ENCODE measurements at regions not wholly inside any gene's neighbourhood (a gene's known extent, or its start where the extent isn't known, plus 50 kb on each side); places are given as distances from the start of the nearest gene placed in this dataset.
"Not testable (repeated sequence)": the region's sequence is repeated elsewhere in the genome, so short reads cannot be mapped to it uniquely, and the experiment has no call there.

- Histone ChIP-seq H3K36me3 (ENCODE audit: insufficient read depth, low read length) (no peaks in the 10 kb centered on the region), H3K4me3 (ENCODE audit: low read depth, low read length, poor library complexity, severe bottlenecking) (no peak overlapping the region), H3K4me1 (ENCODE audit: insufficient read depth, low read length, poor library complexity, severe bottlenecking) (no peaks in the 10 kb centered on the region), H2AFZ (ENCODE audit: low read length) (no peak overlapping the region), H4K20me1 (ENCODE audit: insufficient read depth, low read length) (no peaks in the 10 kb centered on the region), H3K9me2 (ENCODE audit: insufficient read depth, low read length) (no peaks in the 10 kb centered on the region), H3K79me2 (ENCODE audit: insufficient read depth, low read depth, low read length) (no peaks in the 10 kb centered on the region), H3K9me3 (ENCODE audit: low read length) (no peaks in the 10 kb centered on the region), H3K4me2 (ENCODE audit: low read length) (no peak overlapping the region), H3K27ac (ENCODE audit: low read depth, low read length, poor library complexity, severe bottlenecking) (no peak overlapping the region)
- intact Hi-C loops (cut with micrococcal nuclease; ENCODE audit: unreplicated experiment): no loop called here
- ChIA-PET POLR2A (no interaction called here), CTCF (ENCODE audit: unreplicated experiment) (no interaction called here)
- TF ChIP-seq EZH2phosphoT487 (IDR thresholded peaks at IDR 0.05; ENCODE audit: borderline replicate concordance, low read depth, low read length) (no peak), CTCF (conservative IDR thresholded peaks at IDR 0.05; ENCODE audit: low read length) (no peak)
- BruUV-seq (replicated peaks): no TSS peak
- no peak for DNase-seq (ENCODE audit: low spot score)
Measured at GRCh38 chr13:81153478-81153877, 812.6 kb upstream of the SPRY2 start.

GRCh38 chr13:81148822-81149221 is 807.9 kb upstream of the SPRY2 start:
- CTCF ChIA-PET (ENCODE audit: unreplicated experiment): no interaction called here
- H3K36me3 ChIP-seq (ENCODE audit: insufficient read depth, low read length): no peaks in the 10 kb centered on the region
- no TSS peak for BruUV-seq (replicated peaks)

GRCh38 chr13:81146576-81146975 is 805.6 kb upstream of the SPRY2 start:
- H3K27ac ChIP-seq (ENCODE audit: low read depth, low read length, poor library complexity, severe bottlenecking); H3K4me3 ChIP-seq (ENCODE audit: low read depth, low read length, poor library complexity, severe bottlenecking); POLR2A ChIA-PET; intact Hi-C loops (cut with micrococcal nuclease; ENCODE audit: unreplicated experiment); BruUV-seq (replicated peaks); H3K4me2 ChIP-seq (ENCODE audit: low read length); H2AFZ ChIP-seq (ENCODE audit: low read length); H3K4me1 ChIP-seq (ENCODE audit: insufficient read depth, low read length, poor library complexity, severe bottlenecking); H4K20me1 ChIP-seq (ENCODE audit: insufficient read depth, low read length); H3K9me2 ChIP-seq (ENCODE audit: insufficient read depth, low read length); CTCF ChIA-PET (ENCODE audit: unreplicated experiment); H3K9me3 ChIP-seq (ENCODE audit: low read length); DNase-seq (ENCODE audit: low spot score); H3K36me3 ChIP-seq (ENCODE audit: insufficient read depth, low read length); H3K79me2 ChIP-seq (ENCODE audit: insufficient read depth, low read depth, low read length): not testable (repeated sequence)

More at GRCh38 chr13:81148822-81149221, 807.9 kb upstream of the SPRY2 start:
- Histone ChIP-seq H3K9me3 (ENCODE audit: low read length) (no peaks in the 10 kb centered on the region), H3K9me2 (ENCODE audit: insufficient read depth, low read length) (no peaks in the 10 kb centered on the region), H4K20me1 (ENCODE audit: insufficient read depth, low read length) (no peaks in the 10 kb centered on the region), H3K79me2 (ENCODE audit: insufficient read depth, low read depth, low read length) (no peaks in the 10 kb centered on the region), H3K27ac (ENCODE audit: low read depth, low read length, poor library complexity, severe bottlenecking) (no peak overlapping the region), H2AFZ (ENCODE audit: low read length) (no peak overlapping the region), H3K4me3 (ENCODE audit: low read depth, low read length, poor library complexity, severe bottlenecking) (no peak overlapping the region), H3K4me1 (ENCODE audit: insufficient read depth, low read length, poor library complexity, severe bottlenecking) (no peaks in the 10 kb centered on the region), H3K4me2 (ENCODE audit: low read length) (no peak overlapping the region)
- TF ChIP-seq CTCF (conservative IDR thresholded peaks at IDR 0.05; ENCODE audit: low read length): no peak
- TF ChIP-seq EZH2phosphoT487 (IDR thresholded peaks at IDR 0.05; ENCODE audit: borderline replicate concordance, low read depth, low read length): no peak
- POLR2A ChIA-PET: interaction anchor here (0.5 kb wide), 1 partner anchor 524 kb away, joined by 4 read pairs; no protein-coding TSS in a partner anchor
- intact Hi-C loops (cut with micrococcal nuclease; ENCODE audit: unreplicated experiment): no loop called here
- DNase-seq (ENCODE audit: low spot score): no peak
